ENCODE measurements at regions not wholly inside any gene's neighbourhood (a gene's known extent, or its start where the extent isn't known, plus 50 kb on each side); places are given as distances from the start of the nearest gene placed in this dataset.

DNA sequence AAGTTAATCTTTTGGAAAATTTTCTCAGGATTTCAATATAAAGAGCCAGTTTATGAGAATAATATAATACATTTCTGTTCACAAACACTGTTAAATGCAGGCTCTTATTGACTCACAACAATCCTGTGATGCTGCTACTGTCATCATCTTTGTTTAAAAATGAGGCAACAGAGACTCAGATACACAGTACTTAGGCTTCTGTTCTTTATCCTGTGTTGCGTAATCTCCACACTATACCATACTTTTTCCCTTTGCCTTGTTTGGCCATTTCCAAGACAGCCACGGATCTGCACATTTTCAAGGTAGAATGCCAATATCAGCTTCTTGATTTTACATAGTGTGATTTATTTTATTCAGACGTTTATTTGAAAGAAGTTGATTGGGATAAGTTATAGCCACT lies 699.0 kb upstream of the CITED2 start:
- no peaks in the 10 kb centered on the region for H3K36me3 ChIP-seq
- peaks cover 14 to 20% of the 10 kb centered on the region in 2 donors for H3K4me1 ChIP-seq
- intact Hi-C loops (cut with DNase I; ENCODE audit: low total_unique reads), result no loop called here
- no peak overlapping the region for H3K27ac ChIP-seq
- ATAC-seq, result no peak
- in situ Hi-C loops (cut with MboI; ENCODE audit: low sequenced_read_pairs in 4 of 4), result no loop called here
- TF ChIP-seq, protein P1, sequence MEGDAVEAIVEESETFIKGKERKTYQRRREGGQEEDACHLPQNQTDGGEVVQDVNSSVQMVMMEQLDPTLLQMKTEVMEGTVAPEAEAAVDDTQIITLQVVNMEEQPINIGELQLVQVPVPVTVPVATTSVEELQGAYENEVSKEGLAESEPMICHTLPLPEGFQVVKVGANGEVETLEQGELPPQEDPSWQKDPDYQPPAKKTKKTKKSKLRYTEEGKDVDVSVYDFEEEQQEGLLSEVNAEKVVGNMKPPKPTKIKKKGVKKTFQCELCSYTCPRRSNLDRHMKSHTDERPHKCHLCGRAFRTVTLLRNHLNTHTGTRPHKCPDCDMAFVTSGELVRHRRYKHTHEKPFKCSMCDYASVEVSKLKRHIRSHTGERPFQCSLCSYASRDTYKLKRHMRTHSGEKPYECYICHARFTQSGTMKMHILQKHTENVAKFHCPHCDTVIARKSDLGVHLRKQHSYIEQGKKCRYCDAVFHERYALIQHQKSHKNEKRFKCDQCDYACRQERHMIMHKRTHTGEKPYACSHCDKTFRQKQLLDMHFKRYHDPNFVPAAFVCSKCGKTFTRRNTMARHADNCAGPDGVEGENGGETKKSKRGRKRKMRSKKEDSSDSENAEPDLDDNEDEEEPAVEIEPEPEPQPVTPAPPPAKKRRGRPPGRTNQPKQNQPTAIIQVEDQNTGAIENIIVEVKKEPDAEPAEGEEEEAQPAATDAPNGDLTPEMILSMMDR (IDR thresholded peaks at IDR 0.05 in 4 of 5, conservative IDR thresholded peaks at IDR 0.05 in 1 of 5), result no peak
- TF ChIP-seq POLR2A (IDR thresholded peaks at IDR 0.05), result no peak
- no peak for DNase-seq
- H3K9me3 ChIP-seq, result no peaks in the 10 kb centered on the region
- no peaks in the 10 kb centered on the region for H3K27me3 ChIP-seq
- H3K4me3 ChIP-seq, result no peak overlapping the region

- no peaks in the 10 kb centered on the region for H3K27me3 ChIP-seq
- in situ Hi-C loops (cut with MboI; ENCODE audit: low sequenced_read_pairs in 4 of 4), result no loop called here
- no peaks in the 10 kb centered on the region for H3K9me3 ChIP-seq
- H3K4me3 ChIP-seq, result no peak overlapping the region
- intact Hi-C loops (cut with DNase I; ENCODE audit: low total_unique reads), result no loop called here
- DNase-seq, result no peak
- H3K27ac ChIP-seq, result peak overlapping the region in 1 of 4 donors; percentile 15
- ATAC-seq, result peak in 1 of 2 donors; percentile 30
- H3K4me1 ChIP-seq, result peaks cover 11 to 15% of the 10 kb centered on the region in 2 donors
- no peak for TF ChIP-seq POLR2A (IDR thresholded peaks at IDR 0.05)
- TF ChIP-seq, protein P1 (IDR thresholded peaks at IDR 0.05 in 4 of 5, conservative IDR thresholded peaks at IDR 0.05 in 1 of 5), result no peak
- H3K36me3 ChIP-seq, result no peaks in the 10 kb centered on the region
Measured at GRCh38 chr6:140071601-140072062, 697.2 kb upstream of the CITED2 start.

DNA sequence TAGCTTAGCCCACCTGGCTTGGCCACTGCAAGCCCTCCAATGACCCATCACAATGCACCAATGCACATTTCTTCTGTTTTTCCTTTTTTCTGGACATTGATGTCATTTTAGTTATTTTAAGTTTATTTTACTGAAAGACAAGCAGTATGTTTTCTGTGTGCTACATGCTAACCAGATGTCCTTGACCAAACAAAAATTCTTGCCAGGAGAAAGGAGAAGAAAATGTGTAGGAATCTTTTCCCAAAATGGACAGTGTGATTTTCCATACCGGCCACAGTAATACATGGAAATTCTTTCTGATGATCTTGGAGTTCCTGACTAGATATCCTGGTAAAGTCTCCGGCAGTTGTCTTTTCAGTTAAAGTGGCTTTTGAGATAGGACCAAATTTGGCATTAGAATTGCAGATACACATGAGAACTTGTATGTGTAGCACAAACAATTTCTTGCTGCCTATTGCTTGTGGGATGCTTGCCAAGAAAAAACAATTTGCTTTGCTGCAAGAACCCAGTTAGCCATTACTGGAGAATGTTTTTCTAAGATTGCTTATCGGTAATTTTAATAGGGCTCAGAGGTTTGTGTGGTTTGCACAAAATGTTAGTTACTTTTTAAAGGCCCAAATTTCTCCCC lies 696.5 kb upstream of the CITED2 start:
- DNase-seq (no peak), ATAC-seq (no peak)
- H3K4me3 ChIP-seq, result no peak overlapping the region
- H3K36me3 ChIP-seq, result no peaks in the 10 kb centered on the region
- no peaks in the 10 kb centered on the region for H3K27me3 ChIP-seq
- intact Hi-C loops (cut with DNase I; ENCODE audit: low total_unique reads), result no loop called here
- no peak for TF ChIP-seq POLR2A (IDR thresholded peaks at IDR 0.05)
- TF ChIP-seq, protein P1 (IDR thresholded peaks at IDR 0.05 in 4 of 5, conservative IDR thresholded peaks at IDR 0.05 in 1 of 5), result no peak
- peak overlapping the region in 1 of 4 donors; percentile 15 for H3K27ac ChIP-seq
- H3K9me3 ChIP-seq, result no peaks in the 10 kb centered on the region
- in situ Hi-C loops (cut with MboI; ENCODE audit: low sequenced_read_pairs in 4 of 4), result no loop called here
- peaks cover 11 to 15% of the 10 kb centered on the region in 2 donors for H3K4me1 ChIP-seq

DNA sequence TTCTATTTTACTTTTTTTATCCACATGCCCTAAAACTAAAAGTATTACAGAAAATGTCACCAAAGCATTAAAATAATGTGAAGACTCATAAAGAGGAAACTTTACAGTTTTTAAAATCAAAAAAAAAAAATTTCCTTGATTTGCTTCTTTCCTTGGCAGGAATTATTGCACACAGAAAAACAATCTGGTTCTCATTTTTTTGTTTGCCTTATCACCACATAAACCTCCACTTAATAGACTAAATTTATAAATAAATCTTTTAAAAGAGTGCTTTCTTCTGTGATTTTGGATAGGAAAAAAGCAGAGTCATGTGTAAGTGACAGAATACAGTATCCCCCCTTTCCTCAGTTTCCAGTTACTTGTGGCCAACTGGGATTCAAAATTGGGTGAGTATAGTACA lies 695.1 kb upstream of the CITED2 start:
- Histone ChIP-seq H3K27ac (no peak overlapping the region), H3K36me3 (no peaks in the 10 kb centered on the region), H3K27me3 (no peaks in the 10 kb centered on the region), H3K9me3 (no peaks in the 10 kb centered on the region), H3K4me3 (no peak overlapping the region), H3K4me1 (peaks cover 11 to 15% of the 10 kb centered on the region in 2 donors)
- DNase-seq (no peak), ATAC-seq (no peak)
- no peak for TF ChIP-seq POLR2A (IDR thresholded peaks at IDR 0.05)
- TF ChIP-seq, protein P1 (IDR thresholded peaks at IDR 0.05 in 4 of 5, conservative IDR thresholded peaks at IDR 0.05 in 1 of 5), result no peak
- intact Hi-C loops (cut with DNase I; ENCODE audit: low total_unique reads), result no loop called here
- in situ Hi-C loops (cut with MboI; ENCODE audit: low sequenced_read_pairs in 4 of 4), result no loop called here

GRCh38 chr6:140068801-140069200 lies 694.4 kb upstream of the CITED2 start:
- ATAC-seq (no peak), DNase-seq (no peak)
- Histone ChIP-seq H3K4me1 (peaks cover 11 to 15% of the 10 kb centered on the region in 2 donors), H3K36me3 (no peaks in the 10 kb centered on the region), H3K4me3 (no peak overlapping the region), H3K9me3 (no peaks in the 10 kb centered on the region), H3K27me3 (no peaks in the 10 kb centered on the region), H3K27ac (no peak overlapping the region)
- intact Hi-C loops (cut with DNase I; ENCODE audit: low total_unique reads) (no loop called here), in situ Hi-C loops (cut with MboI; ENCODE audit: low sequenced_read_pairs in 4 of 4) (no loop called here)
- no peak for TF ChIP-seq POLR2A (IDR thresholded peaks at IDR 0.05)
- TF ChIP-seq, protein P1 (IDR thresholded peaks at IDR 0.05 in 4 of 5, conservative IDR thresholded peaks at IDR 0.05 in 1 of 5), result no peak
